ENCODE measurements at regions not wholly inside any gene's neighbourhood (a gene's known extent, or its start where the extent isn't known, plus 50 kb on each side); places are given as distances from the start of the nearest gene placed in this dataset.

- no peak for DNase-seq (ENCODE audit: low spot score)
Observed at GRCh38 chr9:91023741-91024140, 222.1 kb downstream of the SYK start.

- no peak for DNase-seq (ENCODE audit: low spot score)
Observed at GRCh38 chr9:91024841-91025240, 223.2 kb downstream of the SYK start.

GRCh38 chr9:91025856-91026255, 224.2 kb downstream of the SYK start:
- no peak for DNase-seq (ENCODE audit: low spot score)

- no peak for DNase-seq (ENCODE audit: low spot score)
Observed at GRCh38 chr9:91026266-91026665, 224.6 kb downstream of the SYK start.

- DNase-seq (ENCODE audit: low spot score), result no peak
Observed at GRCh38 chr9:91027005-91027404, 225.4 kb downstream of the SYK start.

- no peak for DNase-seq (ENCODE audit: low spot score)
Observed at GRCh38 chr9:91028166-91028827, 226.7 kb downstream of the SYK start.

- DNase-seq (ENCODE audit: low spot score), result no peak
Observed at GRCh38 chr9:91029650-91030361, 228.2 kb downstream of the SYK start.

GRCh38 chr9:91032121-91032531, 230.5 kb downstream of the SYK start:
- no peak for DNase-seq (ENCODE audit: low spot score)

GRCh38 chr9:91033270-91033669, 231.7 kb downstream of the SYK start:
- DNase-seq (ENCODE audit: low spot score), result no peak

- no peak for DNase-seq (ENCODE audit: low spot score)
Observed at GRCh38 chr9:91033797-91034196, 232.2 kb downstream of the SYK start.

- DNase-seq (ENCODE audit: low spot score), result no peak
Observed at GRCh38 chr9:91034521-91034920, 232.9 kb downstream of the SYK start.

GRCh38 chr9:91034976-91035824, 233.6 kb downstream of the SYK start:
- no peak for DNase-seq (ENCODE audit: low spot score)

- DNase-seq (ENCODE audit: low spot score), result no peak
Observed at GRCh38 chr9:91035825-91036208, 234.2 kb downstream of the SYK start.

- no peak for DNase-seq (ENCODE audit: low spot score)
Observed at GRCh38 chr9:91036356-91036755, 234.7 kb downstream of the SYK start.

GRCh38 chr9:91036826-91037510, 235.3 kb downstream of the SYK start:
- peak; percentile 76 for DNase-seq (ENCODE audit: low spot score)

GRCh38 chr9:91037511-91038482, 236.2 kb downstream of the SYK start:
- peak; percentile 84 for DNase-seq (ENCODE audit: low spot score)

- DNase-seq (ENCODE audit: low spot score), result no peak
Observed at GRCh38 chr9:91038483-91039124, 237.0 kb downstream of the SYK start.

GRCh38 chr9:91039125-91039834, 237.7 kb downstream of the SYK start:
- DNase-seq (ENCODE audit: low spot score), result no peak

GRCh38 chr9:91039835-91040140, 238.2 kb downstream of the SYK start:
- no peak for DNase-seq (ENCODE audit: low spot score)
